Osteocyte (in vitro differentiated cells): ENCODE measurements at regions not wholly inside any gene's neighbourhood (a gene's known extent, or its start where the extent isn't known, plus 50 kb on each side); places are given as distances from the start of the nearest gene placed in this dataset.

ENCODE experiments used
- DNase-seq: peaks from one replicate; pipeline ENCODE4 v3.0.0; 2021; ENCODE audit warnings: mixed read lengths; ENCODE audit not compliant: unreplicated experiment; ENCODE audit errors: extremely low spot score
- H3K27ac Mint-ChIP-seq: one replicate; pipeline ENCODE4 v1.8.0; 2021; ENCODE audit warnings: mild to moderate bottlenecking, mixed read lengths; ENCODE audit not compliant: unreplicated experiment
- H3K27me3 Mint-ChIP-seq: one replicate; pipeline ENCODE4 v1.8.0; 2021; ENCODE audit warnings: mixed read lengths; ENCODE audit not compliant: unreplicated experiment
- H3K36me3 Mint-ChIP-seq: one replicate; pipeline ENCODE4 v1.8.0; 2021; ENCODE audit warnings: mixed read lengths; ENCODE audit not compliant: unreplicated experiment
- H3K4me1 Mint-ChIP-seq: one replicate; pipeline ENCODE4 v1.8.0; 2021; ENCODE audit warnings: mixed read lengths; ENCODE audit not compliant: unreplicated experiment
- H3K4me3 Mint-ChIP-seq: one replicate; pipeline ENCODE4 v1.8.0; 2021; ENCODE audit warnings: mild to moderate bottlenecking, moderate library complexity, mixed read lengths; ENCODE audit not compliant: unreplicated experiment
- H3K9me3 Mint-ChIP-seq: one replicate; pipeline ENCODE4 v1.8.0; 2021; ENCODE audit warnings: mixed read lengths; ENCODE audit not compliant: unreplicated experiment
- CTCF ChIP-seq: fragments of 200-600 bp; sonication (generic); IDR thresholded peaks from 2 replicates; pipeline ENCODE4 v1.5.0; 2021; ENCODE audit warnings: antibody characterized with exemption, mild to moderate bottlenecking, moderate library complexity

- H3K4me3 Mint-ChIP-seq, result no peak overlapping the region
- H3K4me1 Mint-ChIP-seq, result peaks cover 2% of the 10 kb centered on the region
- no peaks in the 10 kb centered on the region for H3K9me3 Mint-ChIP-seq
- DNase-seq, result no peak
- H3K27me3 Mint-ChIP-seq, result peaks cover 44% of the 10 kb centered on the region
- H3K36me3 Mint-ChIP-seq, result no peaks in the 10 kb centered on the region
- H3K27ac Mint-ChIP-seq, result no peak overlapping the region
- no peak for TF ChIP-seq CTCF
These were observed 239.7 kb upstream of the KLF3 start for GRCh38 chr4:38424151-38424871.

- peaks cover 2% of the 10 kb centered on the region for H3K4me1 Mint-ChIP-seq
- H3K9me3 Mint-ChIP-seq, result no peaks in the 10 kb centered on the region
- H3K27ac Mint-ChIP-seq, result no peak overlapping the region
- H3K27me3 Mint-ChIP-seq, result peaks cover 49% of the 10 kb centered on the region
- no peak overlapping the region for H3K4me3 Mint-ChIP-seq
- DNase-seq, result no peak
- no peaks in the 10 kb centered on the region for H3K36me3 Mint-ChIP-seq
- no peak for TF ChIP-seq CTCF
These were observed 237.5 kb upstream of the KLF3 start for GRCh38 chr4:38426532-38426931.

GRCh38 chr4:38430841-38431240 is 233.2 kb upstream of the KLF3 start:
- Mint-ChIP-seq H3K27ac (no peak overlapping the region), H3K4me1 (no peaks in the 10 kb centered on the region), H3K4me3 (no peak overlapping the region), H3K36me3 (no peaks in the 10 kb centered on the region), H3K27me3 (peaks cover 55% of the 10 kb centered on the region), H3K9me3 (peaks cover 13% of the 10 kb centered on the region)
- TF ChIP-seq CTCF, result no peak
- no peak for DNase-seq

- Mint-ChIP-seq H3K36me3 (no peaks in the 10 kb centered on the region), H3K27ac (no peak overlapping the region), H3K27me3 (peaks cover 14% of the 10 kb centered on the region), H3K4me3 (no peak overlapping the region), H3K4me1 (no peaks in the 10 kb centered on the region), H3K9me3 (peaks cover 20% of the 10 kb centered on the region)
- TF ChIP-seq CTCF, result no peak
- DNase-seq, result no peak
These were observed 221.8 kb upstream of the KLF3 start for GRCh38 chr4:38442073-38442788.

- DNase-seq, result no peak
- Mint-ChIP-seq H3K4me1 (no peaks in the 10 kb centered on the region), H3K27ac (no peak overlapping the region), H3K4me3 (no peak overlapping the region), H3K36me3 (no peaks in the 10 kb centered on the region), H3K27me3 (peaks cover 37% of the 10 kb centered on the region), H3K9me3 (no peaks in the 10 kb centered on the region)
- TF ChIP-seq CTCF, result no peak
These were observed 214.4 kb upstream of the KLF3 start for GRCh38 chr4:38449506-38450174.
